ENCODE measurements at regions not wholly inside any gene's neighbourhood (a gene's known extent, or its start where the extent isn't known, plus 50 kb on each side); places are given as distances from the start of the nearest gene placed in this dataset.

- no peak for ATAC-seq
- H3K4me1 ChIP-seq, result no peaks in the 10 kb centered on the region
- no peaks in the 10 kb centered on the region for H3K36me3 ChIP-seq
- no peaks in the 10 kb centered on the region for H3K27me3 ChIP-seq
- no peaks in the 10 kb centered on the region for H3K9me3 ChIP-seq
- TF ChIP-seq CTCF (IDR thresholded peaks at IDR 0.05) (no peak), POLR2A (IDR thresholded peaks at IDR 0.05) (no peak)
- intact Hi-C loops (cut with DNase I), result no loop called here
- DNase-seq, result no peak
- no peak overlapping the region for H3K4me3 ChIP-seq
- no peak overlapping the region for H3K27ac ChIP-seq
- WGBS (ENCODE audit: insufficient coverage, low coverage, low lambda C conversion rate, missing lambda C conversion rate), result 41% methylated on average over 5 of the region's 6 CpGs
Measured at GRCh38 chr1:239742416-239743109, 349.1 kb upstream of the FMN2 start.

GRCh38 chr1:239744851-239745250 lies 346.8 kb upstream of the FMN2 start:
- intact Hi-C loops (cut with DNase I), result no loop called here
- TF ChIP-seq POLR2A (IDR thresholded peaks at IDR 0.05), result no peak
- no peak for TF ChIP-seq CTCF (IDR thresholded peaks at IDR 0.05)
- no peak overlapping the region for H3K27ac ChIP-seq
- H3K9me3 ChIP-seq, result no peaks in the 10 kb centered on the region
- H3K36me3 ChIP-seq, result no peaks in the 10 kb centered on the region
- no peaks in the 10 kb centered on the region for H3K4me1 ChIP-seq
- 27% methylated on average over 3 of the region's 3 CpGs for WGBS (ENCODE audit: insufficient coverage, low coverage, low lambda C conversion rate, missing lambda C conversion rate)
- no peak overlapping the region for H3K4me3 ChIP-seq
- DNase-seq (no peak), ATAC-seq (no peak)
- no peaks in the 10 kb centered on the region for H3K27me3 ChIP-seq

GRCh38 chr1:239755107-239755912 lies 336.4 kb upstream of the FMN2 start:
- 24% methylated on average over 2 of the region's 2 CpGs for WGBS (ENCODE audit: insufficient coverage, low coverage, low lambda C conversion rate, missing lambda C conversion rate)
- TF ChIP-seq POLR2A (IDR thresholded peaks at IDR 0.05), result no peak
- TF ChIP-seq CTCF (IDR thresholded peaks at IDR 0.05), result no peak
- ATAC-seq, result no peak

GRCh38 chr1:239757716-239758115 lies 334.0 kb upstream of the FMN2 start:
- Histone ChIP-seq H3K9me3 (no peaks in the 10 kb centered on the region), H3K4me1 (no peaks in the 10 kb centered on the region), H3K27ac (no peak overlapping the region), H3K4me3 (no peak overlapping the region), H3K36me3 (no peaks in the 10 kb centered on the region), H3K27me3 (no peaks in the 10 kb centered on the region)
- 44% methylated on average over 2 of the region's 2 CpGs for WGBS (ENCODE audit: insufficient coverage, low coverage, low lambda C conversion rate, missing lambda C conversion rate)
- intact Hi-C loops (cut with DNase I), result no loop called here
- TF ChIP-seq POLR2A (IDR thresholded peaks at IDR 0.05) (no peak), CTCF (IDR thresholded peaks at IDR 0.05) (no peak)
- ATAC-seq (no peak), DNase-seq (no peak)

More at GRCh38 chr1:239755107-239755912, 336.4 kb upstream of the FMN2 start:
- no peaks in the 10 kb centered on the region for H3K9me3 ChIP-seq
- no peaks in the 10 kb centered on the region for H3K27me3 ChIP-seq
- no peak overlapping the region for H3K27ac ChIP-seq
- DNase-seq, result no peak
- no peaks in the 10 kb centered on the region for H3K4me1 ChIP-seq
- no peaks in the 10 kb centered on the region for H3K36me3 ChIP-seq
- H3K4me3 ChIP-seq, result no peak overlapping the region
- intact Hi-C loops (cut with DNase I), result no loop called here

All from right lobe of liver (tissue), 6 donors.